ENCODE measurements at regions not wholly inside any gene's neighbourhood (a gene's known extent, or its start where the extent isn't known, plus 50 kb on each side); places are given as distances from the start of the nearest gene placed in this dataset.

DNA sequence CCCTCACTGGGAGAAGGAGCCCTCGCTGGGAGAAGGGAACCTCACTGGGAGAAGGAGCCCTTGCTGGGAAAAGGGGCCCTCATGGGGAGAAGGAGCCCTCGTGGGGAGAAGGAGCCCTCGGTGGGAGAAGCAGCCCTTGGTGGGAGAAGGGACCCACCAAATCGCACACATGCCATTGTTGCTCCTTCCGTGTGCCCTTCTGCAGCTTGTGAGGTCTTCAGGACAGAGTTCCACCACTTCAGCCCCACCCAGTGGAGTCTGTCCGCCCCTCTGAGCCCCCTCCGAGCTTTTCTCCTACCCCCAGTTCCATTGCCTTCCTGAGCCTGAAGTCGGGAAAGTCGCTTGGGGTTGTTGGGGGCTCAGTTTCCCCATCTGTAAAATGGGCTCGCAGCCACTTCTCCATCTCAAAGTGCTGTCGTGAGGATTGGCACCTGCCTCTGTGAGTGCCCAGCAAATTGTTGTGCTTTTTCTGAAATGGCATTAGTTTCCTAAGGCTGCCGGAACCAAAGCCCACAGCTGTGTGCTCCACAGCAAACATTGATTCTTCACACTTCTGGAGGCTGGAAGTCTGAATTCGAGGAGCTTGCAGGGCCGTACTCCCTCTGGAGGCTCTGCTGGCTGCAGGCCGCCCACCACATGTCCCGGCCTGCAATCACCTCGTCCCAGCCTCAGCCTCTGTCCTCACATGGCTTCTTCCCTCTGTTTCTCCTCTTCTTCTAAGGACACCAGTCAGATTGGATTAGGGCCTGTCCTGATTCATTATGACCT, 124.7 kb upstream of the PMEPA1 start:
- TF ChIP-seq POLR2AphosphoS5 (IDR thresholded peaks at IDR 0.05; ENCODE audit: low read depth, low read length) (no peak), FOXP2 (optimal IDR thresholded peaks at IDR 0.05; ENCODE audit: borderline replicate concordance, extremely low read depth, extremely low read length, insufficient read depth) (no peak), SIN3A (IDR thresholded peaks at IDR 0.05; ENCODE audit: borderline replicate concordance, insufficient read depth, low read length) (no peak), TAF1 (IDR thresholded peaks at IDR 0.05; ENCODE audit: borderline replicate concordance, insufficient read depth, low read length) (no peak)
- TF ChIP-seq, protein P1, sequence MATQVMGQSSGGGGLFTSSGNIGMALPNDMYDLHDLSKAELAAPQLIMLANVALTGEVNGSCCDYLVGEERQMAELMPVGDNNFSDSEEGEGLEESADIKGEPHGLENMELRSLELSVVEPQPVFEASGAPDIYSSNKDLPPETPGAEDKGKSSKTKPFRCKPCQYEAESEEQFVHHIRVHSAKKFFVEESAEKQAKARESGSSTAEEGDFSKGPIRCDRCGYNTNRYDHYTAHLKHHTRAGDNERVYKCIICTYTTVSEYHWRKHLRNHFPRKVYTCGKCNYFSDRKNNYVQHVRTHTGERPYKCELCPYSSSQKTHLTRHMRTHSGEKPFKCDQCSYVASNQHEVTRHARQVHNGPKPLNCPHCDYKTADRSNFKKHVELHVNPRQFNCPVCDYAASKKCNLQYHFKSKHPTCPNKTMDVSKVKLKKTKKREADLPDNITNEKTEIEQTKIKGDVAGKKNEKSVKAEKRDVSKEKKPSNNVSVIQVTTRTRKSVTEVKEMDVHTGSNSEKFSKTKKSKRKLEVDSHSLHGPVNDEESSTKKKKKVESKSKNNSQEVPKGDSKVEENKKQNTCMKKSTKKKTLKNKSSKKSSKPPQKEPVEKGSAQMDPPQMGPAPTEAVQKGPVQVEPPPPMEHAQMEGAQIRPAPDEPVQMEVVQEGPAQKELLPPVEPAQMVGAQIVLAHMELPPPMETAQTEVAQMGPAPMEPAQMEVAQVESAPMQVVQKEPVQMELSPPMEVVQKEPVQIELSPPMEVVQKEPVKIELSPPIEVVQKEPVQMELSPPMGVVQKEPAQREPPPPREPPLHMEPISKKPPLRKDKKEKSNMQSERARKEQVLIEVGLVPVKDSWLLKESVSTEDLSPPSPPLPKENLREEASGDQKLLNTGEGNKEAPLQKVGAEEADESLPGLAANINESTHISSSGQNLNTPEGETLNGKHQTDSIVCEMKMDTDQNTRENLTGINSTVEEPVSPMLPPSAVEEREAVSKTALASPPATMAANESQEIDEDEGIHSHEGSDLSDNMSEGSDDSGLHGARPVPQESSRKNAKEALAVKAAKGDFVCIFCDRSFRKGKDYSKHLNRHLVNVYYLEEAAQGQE (IDR thresholded peaks at IDR 0.05; ENCODE audit: insufficient read depth in 1 of 2, low read depth in 2 of 2, low read length in 2 of 2): no peak

GRCh38 chr20:57831993-57832585, 122.3 kb upstream of the PMEPA1 start:
- TF ChIP-seq POLR2AphosphoS5 (IDR thresholded peaks at IDR 0.05; ENCODE audit: low read depth, low read length) (no peak), FOXP2 (optimal IDR thresholded peaks at IDR 0.05; ENCODE audit: borderline replicate concordance, extremely low read depth, extremely low read length, insufficient read depth) (no peak), TAF1 (IDR thresholded peaks at IDR 0.05; ENCODE audit: borderline replicate concordance, insufficient read depth, low read length) (no peak), SIN3A (IDR thresholded peaks at IDR 0.05; ENCODE audit: borderline replicate concordance, insufficient read depth, low read length) (no peak)
- TF ChIP-seq, protein P1 (IDR thresholded peaks at IDR 0.05; ENCODE audit: insufficient read depth in 1 of 2, low read depth in 2 of 2, low read length in 2 of 2): no peak

- TF ChIP-seq FOXP2 (optimal IDR thresholded peaks at IDR 0.05; ENCODE audit: borderline replicate concordance, extremely low read depth, extremely low read length, insufficient read depth) (no peak), TAF1 (IDR thresholded peaks at IDR 0.05; ENCODE audit: borderline replicate concordance, insufficient read depth, low read length) (no peak), SIN3A (IDR thresholded peaks at IDR 0.05; ENCODE audit: borderline replicate concordance, insufficient read depth, low read length) (no peak), POLR2AphosphoS5 (IDR thresholded peaks at IDR 0.05; ENCODE audit: low read depth, low read length) (no peak)
- TF ChIP-seq, protein P1 (IDR thresholded peaks at IDR 0.05; ENCODE audit: insufficient read depth in 1 of 2, low read depth in 2 of 2, low read length in 2 of 2): no peak
These were observed 121.6 kb upstream of the PMEPA1 start for GRCh38 chr20:57831326-57831992.

DNA sequence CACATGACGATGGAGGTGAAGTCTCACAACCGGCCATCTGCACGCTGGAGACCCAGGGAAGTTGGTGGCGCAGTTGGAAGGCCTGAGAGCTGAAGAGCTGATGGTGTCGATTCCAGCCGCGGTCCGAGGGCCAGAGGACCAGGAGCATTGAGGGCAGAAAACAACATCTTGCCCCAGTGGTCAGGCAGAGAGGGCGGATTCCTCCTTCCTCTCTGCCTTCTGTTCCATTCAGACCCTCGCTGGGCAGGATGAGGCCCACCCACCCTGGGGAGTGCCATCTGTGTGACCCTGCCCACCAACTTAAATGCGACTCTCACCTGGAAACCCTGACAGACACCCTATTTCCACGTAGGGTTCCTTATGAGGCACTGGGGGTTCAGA, 120.7 kb upstream of the PMEPA1 start:
- TF ChIP-seq POLR2AphosphoS5 (IDR thresholded peaks at IDR 0.05; ENCODE audit: low read depth, low read length) (no peak), FOXP2 (optimal IDR thresholded peaks at IDR 0.05; ENCODE audit: borderline replicate concordance, extremely low read depth, extremely low read length, insufficient read depth) (no peak), SIN3A (IDR thresholded peaks at IDR 0.05; ENCODE audit: borderline replicate concordance, insufficient read depth, low read length) (no peak), TAF1 (IDR thresholded peaks at IDR 0.05; ENCODE audit: borderline replicate concordance, insufficient read depth, low read length) (no peak)
- TF ChIP-seq, protein P1 (IDR thresholded peaks at IDR 0.05; ENCODE audit: insufficient read depth in 1 of 2, low read depth in 2 of 2, low read length in 2 of 2): no peak
